ENCODE measurements at regions not wholly inside any gene's neighbourhood (a gene's known extent, or its start where the extent isn't known, plus 50 kb on each side); places are given as distances from the start of the nearest gene placed in this dataset.

GRCh38 chr6:113736978-113737377 is 120.2 kb upstream of the MARCKS start:
- Histone ChIP-seq H3K4me1 (ENCODE audit: control insufficient read depth, insufficient read depth, low read length) (no peaks in the 10 kb centered on the region), H3K27ac (ENCODE audit: low read length) (no peak overlapping the region), H3K27me3 (ENCODE audit: control insufficient read depth, insufficient read depth, low read length) (no peaks in the 10 kb centered on the region), H3K9me3 (ENCODE audit: control insufficient read depth, insufficient read depth, low read depth, low read length) (no peaks in the 10 kb centered on the region), H3K4me3 (ENCODE audit: low read depth in 2 of 2, low read length in 2 of 2) (no peak overlapping the region), H3K36me3 (ENCODE audit: control insufficient read depth, insufficient read depth, low read length) (no peaks in the 10 kb centered on the region)
- no peak for TF ChIP-seq TCF7L2 (IDR thresholded peaks at IDR 0.05; ENCODE audit: low read depth, low read length)
- TF ChIP-seq, protein P1, sequence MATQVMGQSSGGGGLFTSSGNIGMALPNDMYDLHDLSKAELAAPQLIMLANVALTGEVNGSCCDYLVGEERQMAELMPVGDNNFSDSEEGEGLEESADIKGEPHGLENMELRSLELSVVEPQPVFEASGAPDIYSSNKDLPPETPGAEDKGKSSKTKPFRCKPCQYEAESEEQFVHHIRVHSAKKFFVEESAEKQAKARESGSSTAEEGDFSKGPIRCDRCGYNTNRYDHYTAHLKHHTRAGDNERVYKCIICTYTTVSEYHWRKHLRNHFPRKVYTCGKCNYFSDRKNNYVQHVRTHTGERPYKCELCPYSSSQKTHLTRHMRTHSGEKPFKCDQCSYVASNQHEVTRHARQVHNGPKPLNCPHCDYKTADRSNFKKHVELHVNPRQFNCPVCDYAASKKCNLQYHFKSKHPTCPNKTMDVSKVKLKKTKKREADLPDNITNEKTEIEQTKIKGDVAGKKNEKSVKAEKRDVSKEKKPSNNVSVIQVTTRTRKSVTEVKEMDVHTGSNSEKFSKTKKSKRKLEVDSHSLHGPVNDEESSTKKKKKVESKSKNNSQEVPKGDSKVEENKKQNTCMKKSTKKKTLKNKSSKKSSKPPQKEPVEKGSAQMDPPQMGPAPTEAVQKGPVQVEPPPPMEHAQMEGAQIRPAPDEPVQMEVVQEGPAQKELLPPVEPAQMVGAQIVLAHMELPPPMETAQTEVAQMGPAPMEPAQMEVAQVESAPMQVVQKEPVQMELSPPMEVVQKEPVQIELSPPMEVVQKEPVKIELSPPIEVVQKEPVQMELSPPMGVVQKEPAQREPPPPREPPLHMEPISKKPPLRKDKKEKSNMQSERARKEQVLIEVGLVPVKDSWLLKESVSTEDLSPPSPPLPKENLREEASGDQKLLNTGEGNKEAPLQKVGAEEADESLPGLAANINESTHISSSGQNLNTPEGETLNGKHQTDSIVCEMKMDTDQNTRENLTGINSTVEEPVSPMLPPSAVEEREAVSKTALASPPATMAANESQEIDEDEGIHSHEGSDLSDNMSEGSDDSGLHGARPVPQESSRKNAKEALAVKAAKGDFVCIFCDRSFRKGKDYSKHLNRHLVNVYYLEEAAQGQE (IDR thresholded peaks at IDR 0.05; ENCODE audit: insufficient read depth in 1 of 2, low read depth in 2 of 2, low read length in 1 of 2): no peak
- no peak for TF ChIP-seq POLR2AphosphoS5 (IDR thresholded peaks at IDR 0.05; ENCODE audit: low read depth, low read length)
- TF ChIP-seq, protein P2, sequence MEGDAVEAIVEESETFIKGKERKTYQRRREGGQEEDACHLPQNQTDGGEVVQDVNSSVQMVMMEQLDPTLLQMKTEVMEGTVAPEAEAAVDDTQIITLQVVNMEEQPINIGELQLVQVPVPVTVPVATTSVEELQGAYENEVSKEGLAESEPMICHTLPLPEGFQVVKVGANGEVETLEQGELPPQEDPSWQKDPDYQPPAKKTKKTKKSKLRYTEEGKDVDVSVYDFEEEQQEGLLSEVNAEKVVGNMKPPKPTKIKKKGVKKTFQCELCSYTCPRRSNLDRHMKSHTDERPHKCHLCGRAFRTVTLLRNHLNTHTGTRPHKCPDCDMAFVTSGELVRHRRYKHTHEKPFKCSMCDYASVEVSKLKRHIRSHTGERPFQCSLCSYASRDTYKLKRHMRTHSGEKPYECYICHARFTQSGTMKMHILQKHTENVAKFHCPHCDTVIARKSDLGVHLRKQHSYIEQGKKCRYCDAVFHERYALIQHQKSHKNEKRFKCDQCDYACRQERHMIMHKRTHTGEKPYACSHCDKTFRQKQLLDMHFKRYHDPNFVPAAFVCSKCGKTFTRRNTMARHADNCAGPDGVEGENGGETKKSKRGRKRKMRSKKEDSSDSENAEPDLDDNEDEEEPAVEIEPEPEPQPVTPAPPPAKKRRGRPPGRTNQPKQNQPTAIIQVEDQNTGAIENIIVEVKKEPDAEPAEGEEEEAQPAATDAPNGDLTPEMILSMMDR (IDR thresholded peaks at IDR 0.05): no peak
- TF ChIP-seq SIN3A (IDR thresholded peaks at IDR 0.05; ENCODE audit: borderline replicate concordance, insufficient read depth, low read depth, low read length): no peak
- ChIA-PET CTCF (no interaction called here), POLR2A (no interaction called here)
- in situ Hi-C loops (cut with HindIII; ENCODE audit: low pct_unique_long_range_greater_than_20kb, low sequenced_read_pairs) (no loop called here), intact Hi-C loops (cut with micrococcal nuclease; ENCODE audit: unreplicated experiment) (no loop called here)
- DNase-seq (ENCODE audit: low read depth, low spot score) (no peak), ATAC-seq (no peak)
- BruUV-seq (replicated peaks): no TSS peak

DNA sequence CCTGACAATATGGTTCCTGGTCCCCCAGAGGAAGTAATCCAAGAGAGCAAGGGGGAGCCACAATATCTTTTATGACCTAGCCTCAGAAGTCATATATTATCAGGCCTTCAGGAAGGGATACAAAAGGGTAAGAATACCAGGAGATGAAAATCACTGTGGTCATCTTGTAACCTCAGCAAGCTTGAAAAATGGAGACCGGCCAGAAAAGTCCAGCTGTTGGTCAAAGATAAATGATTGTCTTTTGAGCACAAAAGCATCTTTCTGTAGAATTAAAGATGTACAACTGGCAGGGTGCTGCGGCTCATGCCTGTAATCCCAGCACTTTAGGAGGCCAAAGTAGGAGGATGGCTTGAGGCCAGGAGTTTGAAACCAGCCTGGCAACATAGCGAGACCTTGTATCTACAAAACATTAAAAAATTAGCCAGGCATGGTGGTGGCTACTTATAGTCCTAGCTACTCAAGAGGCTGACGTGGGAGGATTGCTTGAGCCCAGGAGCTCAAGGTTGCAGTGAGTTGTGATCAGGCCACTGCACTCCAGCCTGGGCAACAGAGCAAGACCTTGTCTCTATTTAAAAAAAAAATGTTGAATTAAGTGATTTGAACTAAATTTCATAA is 118.0 kb upstream of the MARCKS start:
- H3K4me3 ChIP-seq (ENCODE audit: low read depth in 2 of 2, low read length in 2 of 2): no peak overlapping the region
- intact Hi-C loops (cut with micrococcal nuclease; ENCODE audit: unreplicated experiment) (no loop called here), in situ Hi-C loops (cut with HindIII; ENCODE audit: low pct_unique_long_range_greater_than_20kb, low sequenced_read_pairs) (no loop called here)
- ChIA-PET CTCF (no interaction called here), POLR2A (no interaction called here)
- no peak for TF ChIP-seq SIN3A (IDR thresholded peaks at IDR 0.05; ENCODE audit: borderline replicate concordance, insufficient read depth, low read depth, low read length)
- no peak overlapping the region for H3K27ac ChIP-seq (ENCODE audit: low read length)
- no TSS peak for BruUV-seq (replicated peaks)
- DNase-seq (ENCODE audit: low read depth, low spot score) (no peak), ATAC-seq (no peak)
- no peaks in the 10 kb centered on the region for H3K36me3 ChIP-seq (ENCODE audit: control insufficient read depth, insufficient read depth, low read length)
- H3K4me1 ChIP-seq (ENCODE audit: control insufficient read depth, insufficient read depth, low read length): no peaks in the 10 kb centered on the region
- no peaks in the 10 kb centered on the region for H3K9me3 ChIP-seq (ENCODE audit: control insufficient read depth, insufficient read depth, low read depth, low read length)
- no peaks in the 10 kb centered on the region for H3K27me3 ChIP-seq (ENCODE audit: control insufficient read depth, insufficient read depth, low read length)

DNA sequence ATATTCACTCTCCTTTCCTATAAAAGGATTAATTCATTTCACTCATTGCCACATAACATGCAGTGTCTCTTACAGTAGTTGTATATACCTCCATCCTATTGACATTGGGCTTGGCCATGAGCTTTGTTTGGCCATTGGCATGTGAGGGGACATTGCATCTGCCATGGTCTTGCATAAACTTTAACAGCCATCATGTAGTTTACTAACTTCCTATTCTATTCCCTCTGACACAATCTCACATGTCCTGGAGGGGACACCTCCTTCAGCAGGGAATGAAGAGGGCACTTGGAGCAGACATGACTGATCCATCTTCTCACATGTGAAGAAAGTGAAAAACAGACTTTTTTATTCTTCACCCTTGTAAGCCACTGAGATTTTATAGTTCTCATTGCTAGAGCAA is 115.5 kb upstream of the MARCKS start:
- H3K4me1 ChIP-seq (ENCODE audit: control insufficient read depth, insufficient read depth, low read length): no peaks in the 10 kb centered on the region
- H3K36me3 ChIP-seq (ENCODE audit: control insufficient read depth, insufficient read depth, low read length): no peaks in the 10 kb centered on the region
- no TSS peak for BruUV-seq (replicated peaks)
- no peak overlapping the region for H3K27ac ChIP-seq (ENCODE audit: low read length)
- H3K4me3 ChIP-seq (ENCODE audit: low read depth in 2 of 2, low read length in 2 of 2): no peak overlapping the region
- TF ChIP-seq, protein P2 (IDR thresholded peaks at IDR 0.05): no peak
- TF ChIP-seq, protein P1 (IDR thresholded peaks at IDR 0.05; ENCODE audit: insufficient read depth in 1 of 2, low read depth in 2 of 2, low read length in 1 of 2): no peak
- TF ChIP-seq TCF7L2 (IDR thresholded peaks at IDR 0.05; ENCODE audit: low read depth, low read length) (no peak), SIN3A (IDR thresholded peaks at IDR 0.05; ENCODE audit: borderline replicate concordance, insufficient read depth, low read depth, low read length) (no peak), POLR2AphosphoS5 (IDR thresholded peaks at IDR 0.05; ENCODE audit: low read depth, low read length) (no peak)
- ChIA-PET CTCF (no interaction called here), POLR2A (no interaction called here)
- DNase-seq (ENCODE audit: low read depth, low spot score): no peak
- intact Hi-C loops (cut with micrococcal nuclease; ENCODE audit: unreplicated experiment) (no loop called here), in situ Hi-C loops (cut with HindIII; ENCODE audit: low pct_unique_long_range_greater_than_20kb, low sequenced_read_pairs) (no loop called here)
- H3K9me3 ChIP-seq (ENCODE audit: control insufficient read depth, insufficient read depth, low read depth, low read length): no peaks in the 10 kb centered on the region
- no peaks in the 10 kb centered on the region for H3K27me3 ChIP-seq (ENCODE audit: control insufficient read depth, insufficient read depth, low read length)
- ATAC-seq: no peak
